Caco-2 (cell line): ENCODE measurements at regions not wholly inside any gene's neighbourhood (a gene's known extent, or its start where the extent isn't known, plus 50 kb on each side); places are given as distances from the start of the nearest gene placed in this dataset.

ENCODE experiments used
- BruUV-seq: library from RNA; stranded (reverse); fragments of 400-500 nt; replicated peaks from 2 replicates; lab custom pipeline; 2021; lab: Mats Ljungman, UMichigan
- CTCF ChIA-PET: fragments of 300-600 bp; sonication (Branson Sonifier 250); formaldehyde crosslinking; loops from one replicate; lab custom pipeline; 2022; ENCODE audit warnings: antibody characterized with exemption; lab: Charles Lee
- POLR2A ChIA-PET: fragments of 300-600 bp; sonication (Branson Sonifier 250); formaldehyde crosslinking; loops from one replicate; lab custom pipeline; 2022; ENCODE audit warnings: antibody characterized with exemption; lab: Charles Lee
- DNase-seq, 2 experiments: peaks; one replicate each; pipeline versions ENCODE4 v3.0.0 to v3.0.0-alpha.2; 2020 to 2022
- H3K27me3 ChIP-seq: replicated peaks from 2 replicates; pipeline ENCODE4 v1.6.0; 2011; ENCODE audit warnings: low read length; ENCODE audit not compliant: control insufficient read depth, insufficient read depth
- H3K36me3 ChIP-seq: 2 replicates; pipeline ENCODE4 v1.5.1; 2011; ENCODE audit warnings: low read length; ENCODE audit not compliant: control insufficient read depth, insufficient read depth
- H3K4me1 ChIP-seq: fragments of 250-450 bp; sonication (Bioruptor Pico); 2 replicates; pipeline ENCODE4 v1.5.1; 2020; ENCODE audit warnings: mild to moderate bottlenecking
- H3K4me3 ChIP-seq: 2 replicates; pipeline ENCODE4 v1.5.1; 2011; ENCODE audit warnings: low read depth, mild to moderate bottlenecking, control low read depth, low read length
- H3K9me3 ChIP-seq: fragments of 250-450 bp; sonication (Bioruptor Pico); 2 replicates; pipeline ENCODE4 v1.5.1; 2020; ENCODE audit warnings: mild to moderate bottlenecking, moderate library complexity
- H3K27ac Mint-ChIP-seq: one replicate; pipeline ENCODE4 v1.8.0; 2022; ENCODE audit warnings: mixed read lengths; ENCODE audit not compliant: unreplicated experiment
- H3K27me3 Mint-ChIP-seq: one replicate; pipeline ENCODE4 v1.8.0; 2022; ENCODE audit warnings: mixed read lengths; ENCODE audit not compliant: insufficient read depth, unreplicated experiment
- H3K36me3 Mint-ChIP-seq: one replicate; pipeline ENCODE4 v1.8.0; 2022; ENCODE audit warnings: mild to moderate bottlenecking, mixed read lengths; ENCODE audit not compliant: insufficient read depth, unreplicated experiment
- H3K4me1 Mint-ChIP-seq: one replicate; pipeline ENCODE4 v1.8.0; 2022; ENCODE audit warnings: low read depth, mixed read lengths; ENCODE audit not compliant: unreplicated experiment
- H3K4me3 Mint-ChIP-seq: one replicate; pipeline ENCODE4 v1.8.0; 2022; ENCODE audit warnings: mild to moderate bottlenecking, moderate library complexity, mixed read lengths; ENCODE audit not compliant: unreplicated experiment
- H3K9me3 Mint-ChIP-seq: one replicate; pipeline ENCODE4 v1.8.0; 2022; ENCODE audit warnings: mixed read lengths; ENCODE audit not compliant: unreplicated experiment
- intact Hi-C: fragments of 100-400 bp; cut with micrococcal nuclease; formaldehyde crosslinking; loops from one replicate; pipeline ENCODE4 v1.10.0; 2022; ENCODE audit not compliant: unreplicated experiment
- TF ChIP-seq, protein P1 (sequence below), 2 experiments: fragments of 200-600 bp in 1 of 2; IDR thresholded peaks; 1 replicate in 1 of 2; 2 replicates in 1 of 2; pipeline versions ENCODE4 v1.5.1 to v1.8.0; 2011 to 2022; ENCODE audit warnings: antibody characterized with exemption in 1 of 2, control low read depth in 1 of 2, inconsistent platforms in 1 of 2, low read depth in 1 of 2, low read length in 1 of 2, mild to moderate bottlenecking in 1 of 2, moderate library complexity in 1 of 2; ENCODE audit not compliant: insufficient read depth in 1 of 2, severe bottlenecking in 1 of 2, unreplicated experiment in 1 of 2

DNA sequence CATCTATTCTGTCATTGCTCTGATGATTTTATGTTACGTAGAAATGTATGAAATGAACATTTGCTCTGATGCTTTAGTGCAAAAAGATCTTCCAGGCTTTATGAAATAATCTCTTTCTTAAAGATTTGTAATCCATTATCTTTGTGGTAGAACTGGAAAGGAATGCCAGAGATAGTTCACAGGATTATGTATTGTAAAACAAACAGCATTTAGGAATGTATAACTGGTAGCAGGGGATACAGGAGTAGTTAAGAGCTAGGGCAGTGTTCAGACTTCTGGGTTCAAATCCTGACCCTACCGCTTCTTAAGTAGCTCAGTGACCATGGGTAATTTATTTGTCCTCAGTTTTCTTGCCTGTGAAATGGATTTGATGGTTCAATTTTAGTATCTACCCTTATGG is 429.8 kb upstream of the TPM1 start:
- Mint-ChIP-seq H3K27ac (no peak overlapping the region), H3K4me3 (no peak overlapping the region), H3K9me3 (no peaks in the 10 kb centered on the region), H3K27me3 (no peaks in the 10 kb centered on the region), H3K36me3 (peaks cover 19% of the 10 kb centered on the region), H3K4me1 (peaks cover 45% of the 10 kb centered on the region)
- H3K36me3 ChIP-seq: no peaks in the 10 kb centered on the region
- intact Hi-C loops: no loop called here
- CTCF ChIA-PET: no interaction called here
- H3K4me3 ChIP-seq: no peak overlapping the region
- peaks cover 22% of the 10 kb centered on the region for H3K4me1 ChIP-seq
- no peaks in the 10 kb centered on the region for H3K9me3 ChIP-seq
- DNase-seq: no peak
- BruUV-seq: no TSS peak
- no peaks in the 10 kb centered on the region for H3K27me3 ChIP-seq
- TF ChIP-seq, protein P1, sequence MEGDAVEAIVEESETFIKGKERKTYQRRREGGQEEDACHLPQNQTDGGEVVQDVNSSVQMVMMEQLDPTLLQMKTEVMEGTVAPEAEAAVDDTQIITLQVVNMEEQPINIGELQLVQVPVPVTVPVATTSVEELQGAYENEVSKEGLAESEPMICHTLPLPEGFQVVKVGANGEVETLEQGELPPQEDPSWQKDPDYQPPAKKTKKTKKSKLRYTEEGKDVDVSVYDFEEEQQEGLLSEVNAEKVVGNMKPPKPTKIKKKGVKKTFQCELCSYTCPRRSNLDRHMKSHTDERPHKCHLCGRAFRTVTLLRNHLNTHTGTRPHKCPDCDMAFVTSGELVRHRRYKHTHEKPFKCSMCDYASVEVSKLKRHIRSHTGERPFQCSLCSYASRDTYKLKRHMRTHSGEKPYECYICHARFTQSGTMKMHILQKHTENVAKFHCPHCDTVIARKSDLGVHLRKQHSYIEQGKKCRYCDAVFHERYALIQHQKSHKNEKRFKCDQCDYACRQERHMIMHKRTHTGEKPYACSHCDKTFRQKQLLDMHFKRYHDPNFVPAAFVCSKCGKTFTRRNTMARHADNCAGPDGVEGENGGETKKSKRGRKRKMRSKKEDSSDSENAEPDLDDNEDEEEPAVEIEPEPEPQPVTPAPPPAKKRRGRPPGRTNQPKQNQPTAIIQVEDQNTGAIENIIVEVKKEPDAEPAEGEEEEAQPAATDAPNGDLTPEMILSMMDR (IDR thresholded peaks at IDR 0.05; ENCODE audit: insufficient read depth in 1 of 2, low read depth in 1 of 2, low read length in 1 of 2, severe bottlenecking in 1 of 2, unreplicated experiment in 1 of 2): no peak
- POLR2A ChIA-PET: no interaction called here

DNA sequence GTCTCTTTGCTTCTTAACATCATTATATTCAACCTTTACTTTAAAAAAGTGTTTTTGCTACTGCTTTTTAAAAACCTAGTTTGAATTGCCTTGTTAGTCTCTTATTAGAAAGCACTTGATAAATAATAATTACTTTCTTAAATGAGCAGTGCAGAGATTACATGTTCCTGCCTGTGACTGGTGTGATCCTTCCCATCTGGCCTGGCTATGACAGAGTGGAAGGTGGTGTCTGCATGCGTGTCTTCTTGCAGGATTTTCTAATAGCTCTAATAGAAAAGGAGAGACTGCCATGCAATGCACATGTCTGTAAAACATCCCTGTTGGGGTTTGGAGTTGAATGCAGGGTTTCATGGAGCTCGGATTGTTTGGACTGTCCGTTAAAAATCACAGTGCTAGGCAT is 425.8 kb upstream of the TPM1 start:
- H3K4me1 Mint-ChIP-seq: peaks cover 37% of the 10 kb centered on the region
- TF ChIP-seq, protein P1 (IDR thresholded peaks at IDR 0.05; ENCODE audit: insufficient read depth in 1 of 2, low read depth in 1 of 2, low read length in 1 of 2, severe bottlenecking in 1 of 2, unreplicated experiment in 1 of 2): no peak
- Histone ChIP-seq H3K9me3 (no peaks in the 10 kb centered on the region), H3K27me3 (no peaks in the 10 kb centered on the region), H3K36me3 (no peaks in the 10 kb centered on the region), H3K4me1 (peaks cover 26% of the 10 kb centered on the region), H3K4me3 (no peak overlapping the region)
- ChIA-PET POLR2A (no interaction called here), CTCF (no interaction called here)
- intact Hi-C loops: no loop called here
- H3K4me3 Mint-ChIP-seq: no peak overlapping the region
- H3K9me3 Mint-ChIP-seq: no peaks in the 10 kb centered on the region
- H3K27me3 Mint-ChIP-seq: no peaks in the 10 kb centered on the region
- no peak for DNase-seq
- peak overlapping the region; percentile 39 for H3K27ac Mint-ChIP-seq
- peaks cover 10% of the 10 kb centered on the region for H3K36me3 Mint-ChIP-seq
- BruUV-seq: no TSS peak

DNA sequence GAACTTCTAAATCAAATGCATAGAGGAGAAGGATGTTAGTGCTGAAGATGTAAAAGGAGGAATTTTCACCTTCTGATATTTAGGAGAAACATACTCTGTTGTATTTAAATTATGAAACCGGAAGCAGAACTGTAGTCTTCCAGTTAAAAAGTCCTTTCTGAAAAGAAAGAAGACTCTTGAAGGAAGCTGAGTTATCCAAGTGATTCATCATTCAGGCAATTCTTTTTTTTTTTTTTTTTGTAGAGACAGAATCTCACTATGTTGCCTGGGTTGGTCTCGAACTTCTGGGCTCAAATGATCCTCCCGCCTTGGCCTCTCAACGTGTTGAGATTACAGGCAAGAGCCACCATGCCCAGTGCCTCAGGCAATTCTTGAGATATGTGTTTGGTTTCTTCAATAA is 424.8 kb upstream of the TPM1 start:
- ChIA-PET CTCF (no interaction called here), POLR2A (no interaction called here)
- Histone ChIP-seq H3K9me3 (no peaks in the 10 kb centered on the region), H3K27me3 (no peaks in the 10 kb centered on the region), H3K4me3 (no peak overlapping the region), H3K4me1 (peaks cover 16% of the 10 kb centered on the region), H3K36me3 (no peaks in the 10 kb centered on the region)
- no TSS peak for BruUV-seq
- Mint-ChIP-seq H3K9me3 (no peaks in the 10 kb centered on the region), H3K4me1 (peaks cover 27% of the 10 kb centered on the region), H3K36me3 (peaks cover 10% of the 10 kb centered on the region), H3K27me3 (no peaks in the 10 kb centered on the region), H3K27ac (no peak overlapping the region), H3K4me3 (no peak overlapping the region)
- intact Hi-C loops: no loop called here
- TF ChIP-seq, protein P1 (IDR thresholded peaks at IDR 0.05; ENCODE audit: insufficient read depth in 1 of 2, low read depth in 1 of 2, low read length in 1 of 2, severe bottlenecking in 1 of 2, unreplicated experiment in 1 of 2): no peak
- no peak for DNase-seq
